Astrocyte (in vitro differentiated cells and primary cell): ENCODE measurements at regions not wholly inside any gene's neighbourhood (a gene's known extent, or its start where the extent isn't known, plus 50 kb on each side); places are given as distances from the start of the nearest gene placed in this dataset.

ENCODE experiments used
- EZH2 ChIP-seq: IDR thresholded peaks from 2 replicates; pipeline ENCODE4 v1.6.1; 2012; ENCODE audit warnings: mild to moderate bottlenecking, low read length, inconsistent platforms; ENCODE audit not compliant: insufficient read depth
- TF ChIP-seq, protein P1 (sequence below): IDR thresholded peaks from 2 replicates; pipeline ENCODE4 v1.5.1; 2011; ENCODE audit warnings: low read depth, mild to moderate bottlenecking, inconsistent platforms, low read length, moderate library complexity; ENCODE audit not compliant: insufficient read depth

DNA sequence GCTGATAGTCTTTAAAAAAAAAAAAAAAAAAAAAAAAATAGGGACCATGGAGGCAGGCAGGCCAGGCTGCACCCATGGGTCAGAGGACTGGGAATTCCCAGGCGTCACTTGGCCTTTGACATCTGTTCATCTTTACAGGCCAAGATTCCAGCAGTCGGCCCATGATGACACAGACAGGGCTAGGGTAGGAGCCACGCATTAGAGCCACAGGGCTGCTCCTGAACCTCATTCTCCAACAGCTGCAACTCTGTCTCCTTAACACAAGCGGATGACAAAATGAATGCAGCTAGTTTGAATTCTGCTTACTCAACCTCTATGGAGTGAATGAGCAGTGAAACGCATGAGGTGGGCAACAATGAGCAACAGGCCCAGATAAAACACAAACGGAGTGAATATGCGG, 126.4 kb downstream of the LY86 start:
- TF ChIP-seq, protein P1, sequence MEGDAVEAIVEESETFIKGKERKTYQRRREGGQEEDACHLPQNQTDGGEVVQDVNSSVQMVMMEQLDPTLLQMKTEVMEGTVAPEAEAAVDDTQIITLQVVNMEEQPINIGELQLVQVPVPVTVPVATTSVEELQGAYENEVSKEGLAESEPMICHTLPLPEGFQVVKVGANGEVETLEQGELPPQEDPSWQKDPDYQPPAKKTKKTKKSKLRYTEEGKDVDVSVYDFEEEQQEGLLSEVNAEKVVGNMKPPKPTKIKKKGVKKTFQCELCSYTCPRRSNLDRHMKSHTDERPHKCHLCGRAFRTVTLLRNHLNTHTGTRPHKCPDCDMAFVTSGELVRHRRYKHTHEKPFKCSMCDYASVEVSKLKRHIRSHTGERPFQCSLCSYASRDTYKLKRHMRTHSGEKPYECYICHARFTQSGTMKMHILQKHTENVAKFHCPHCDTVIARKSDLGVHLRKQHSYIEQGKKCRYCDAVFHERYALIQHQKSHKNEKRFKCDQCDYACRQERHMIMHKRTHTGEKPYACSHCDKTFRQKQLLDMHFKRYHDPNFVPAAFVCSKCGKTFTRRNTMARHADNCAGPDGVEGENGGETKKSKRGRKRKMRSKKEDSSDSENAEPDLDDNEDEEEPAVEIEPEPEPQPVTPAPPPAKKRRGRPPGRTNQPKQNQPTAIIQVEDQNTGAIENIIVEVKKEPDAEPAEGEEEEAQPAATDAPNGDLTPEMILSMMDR, result no peak
- TF ChIP-seq EZH2, result no peak
